ENCODE measurements at regions not wholly inside any gene's neighbourhood (a gene's known extent, or its start where the extent isn't known, plus 50 kb on each side); places are given as distances from the start of the nearest gene placed in this dataset.
"Not testable (repeated sequence)": the region's sequence is repeated elsewhere in the genome, so short reads cannot be mapped to it uniquely, and the experiment has no call there.

DNA sequence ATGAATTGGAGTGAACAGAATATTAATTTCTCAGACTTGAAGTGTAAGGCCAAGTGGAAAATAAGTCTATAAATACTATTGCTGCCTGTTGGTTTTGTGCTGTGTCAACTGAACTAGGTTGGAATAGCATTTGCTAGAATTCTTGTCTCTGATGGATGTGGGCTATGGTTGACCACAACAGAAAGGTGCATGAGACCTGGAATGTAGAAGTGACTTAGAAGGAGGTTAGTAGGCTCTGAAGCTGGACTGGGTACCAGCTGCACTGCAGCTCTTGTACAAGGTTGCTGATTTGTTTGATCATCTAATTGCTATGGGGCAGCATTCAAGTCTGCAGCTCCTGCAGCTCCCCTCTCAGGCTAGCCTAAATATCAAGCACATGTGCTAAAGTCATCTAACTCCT lies 479.0 kb upstream of the NRSN1 start:
- DNase-seq: no peak
- no peaks in the 10 kb centered on the region for H3K27me3 Mint-ChIP-seq

GRCh38 chr6:23650676-23651075 lies 475.3 kb upstream of the NRSN1 start:
- H3K4me1 Mint-ChIP-seq: no peaks in the 10 kb centered on the region
- no peaks in the 10 kb centered on the region for H3K27me3 Mint-ChIP-seq
- no peak overlapping the region for H3K4me3 Mint-ChIP-seq
- H3K36me3 Mint-ChIP-seq: no peaks in the 10 kb centered on the region
- H3K27ac Mint-ChIP-seq: no peak overlapping the region
- DNase-seq: no peak
- no peaks in the 10 kb centered on the region for H3K9me3 Mint-ChIP-seq

More for the DNA sequence above, 479.0 kb upstream of the NRSN1 start:
- H3K9me3 Mint-ChIP-seq: no peaks in the 10 kb centered on the region
- H3K36me3 Mint-ChIP-seq: no peaks in the 10 kb centered on the region
- H3K4me3 Mint-ChIP-seq: no peak overlapping the region
- no peak overlapping the region for H3K27ac Mint-ChIP-seq
- H3K4me1 Mint-ChIP-seq: no peaks in the 10 kb centered on the region

- H3K36me3 Mint-ChIP-seq: no peaks in the 10 kb centered on the region
- no peaks in the 10 kb centered on the region for H3K27me3 Mint-ChIP-seq
- no peak overlapping the region for H3K4me3 Mint-ChIP-seq
- no peak for DNase-seq
- peaks cover under 1% of the 10 kb centered on the region for H3K9me3 Mint-ChIP-seq
- H3K27ac Mint-ChIP-seq: no peak overlapping the region
- H3K4me1 Mint-ChIP-seq: no peaks in the 10 kb centered on the region
Measured at GRCh38 chr6:23654745-23655144, 471.3 kb upstream of the NRSN1 start.

- H3K4me1 Mint-ChIP-seq: no peaks in the 10 kb centered on the region
- H3K27ac Mint-ChIP-seq: no peak overlapping the region
- no peak overlapping the region for H3K4me3 Mint-ChIP-seq
- DNase-seq: no peak
- H3K36me3 Mint-ChIP-seq: no peaks in the 10 kb centered on the region
- H3K27me3 Mint-ChIP-seq: no peaks in the 10 kb centered on the region
- peaks cover 2% of the 10 kb centered on the region for H3K9me3 Mint-ChIP-seq
Measured at GRCh38 chr6:23655525-23655924, 470.5 kb upstream of the NRSN1 start.

DNA sequence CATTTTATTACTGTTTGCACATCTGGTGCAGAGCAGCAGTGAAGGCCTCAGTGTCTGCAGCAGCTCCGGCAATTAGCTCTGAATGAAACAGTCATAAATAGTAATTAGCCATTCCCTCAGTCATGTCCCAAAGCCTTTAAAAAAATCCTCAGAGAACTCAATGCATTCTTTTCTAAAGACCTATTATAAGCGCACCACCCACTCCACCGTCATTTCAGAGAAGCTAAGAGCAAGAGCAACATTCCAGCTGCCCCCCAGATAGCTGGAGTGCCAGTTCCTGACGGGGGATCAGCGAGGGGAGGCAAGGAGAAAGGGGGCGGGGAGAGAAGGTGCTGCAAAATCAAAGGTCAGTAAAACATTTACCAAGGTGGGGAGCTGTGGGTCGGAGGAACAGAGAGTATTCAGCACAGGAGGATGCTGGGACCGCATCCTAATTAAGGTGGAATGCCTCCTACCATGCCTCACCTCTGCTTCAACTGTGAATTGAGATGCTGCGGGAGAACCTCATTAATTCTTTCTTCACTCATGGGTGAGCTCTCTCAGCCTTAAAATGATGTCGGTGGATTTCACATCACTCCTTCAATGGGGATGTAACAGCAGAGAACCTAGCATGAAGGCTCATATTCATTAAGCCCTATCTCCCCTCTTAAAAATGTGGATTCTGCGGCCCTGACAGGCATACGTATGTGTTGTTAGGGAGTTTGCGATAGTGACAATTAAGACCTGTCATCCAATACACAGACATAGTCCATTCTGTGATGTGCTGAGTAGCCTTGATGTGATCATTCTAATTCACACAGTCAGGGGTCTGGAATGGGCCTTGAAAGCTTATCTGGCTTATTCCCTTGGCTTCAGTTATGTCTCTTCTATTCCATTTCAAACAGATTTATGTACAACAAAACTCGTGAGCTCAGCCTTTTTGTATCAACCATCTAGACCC lies 469.5 kb upstream of the NRSN1 start:
- no peak for DNase-seq
- H3K9me3 Mint-ChIP-seq: peaks cover 2% of the 10 kb centered on the region
- H3K4me1 Mint-ChIP-seq: no peaks in the 10 kb centered on the region
- H3K36me3 Mint-ChIP-seq: no peaks in the 10 kb centered on the region
- no peak overlapping the region for H3K4me3 Mint-ChIP-seq
- no peaks in the 10 kb centered on the region for H3K27me3 Mint-ChIP-seq
- no peak overlapping the region for H3K27ac Mint-ChIP-seq

DNA sequence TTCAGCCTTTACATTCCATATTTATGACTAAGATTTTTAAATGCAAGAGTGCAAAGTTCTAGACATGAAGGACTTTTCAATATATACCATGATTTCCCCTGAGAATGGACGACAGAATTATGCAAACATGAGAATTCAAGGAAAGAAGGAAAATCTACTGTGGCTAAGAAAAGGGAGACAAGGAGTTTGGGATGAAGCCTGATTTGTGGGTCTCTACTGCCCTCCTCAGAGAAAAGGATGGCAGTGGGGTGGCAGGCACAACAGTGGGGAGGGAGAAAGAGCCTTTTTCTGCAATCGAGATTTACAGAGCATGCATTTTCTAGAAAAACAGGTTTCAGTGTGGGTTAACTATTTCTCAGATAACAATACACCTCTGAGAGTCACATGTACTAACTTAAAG lies 466.9 kb upstream of the NRSN1 start:
- no peak overlapping the region for H3K4me3 Mint-ChIP-seq
- no peak overlapping the region for H3K27ac Mint-ChIP-seq

GRCh38 chr6:23661549-23661948 lies 464.5 kb upstream of the NRSN1 start:
- Mint-ChIP-seq H3K4me3 (no peak overlapping the region), H3K9me3 (peaks cover 2% of the 10 kb centered on the region)

More for the DNA sequence above, 466.9 kb upstream of the NRSN1 start:
- Mint-ChIP-seq H3K4me1 (no peaks in the 10 kb centered on the region), H3K36me3 (no peaks in the 10 kb centered on the region), H3K27me3 (no peaks in the 10 kb centered on the region), H3K9me3 (peaks cover 2% of the 10 kb centered on the region)
- DNase-seq: no peak

DNA sequence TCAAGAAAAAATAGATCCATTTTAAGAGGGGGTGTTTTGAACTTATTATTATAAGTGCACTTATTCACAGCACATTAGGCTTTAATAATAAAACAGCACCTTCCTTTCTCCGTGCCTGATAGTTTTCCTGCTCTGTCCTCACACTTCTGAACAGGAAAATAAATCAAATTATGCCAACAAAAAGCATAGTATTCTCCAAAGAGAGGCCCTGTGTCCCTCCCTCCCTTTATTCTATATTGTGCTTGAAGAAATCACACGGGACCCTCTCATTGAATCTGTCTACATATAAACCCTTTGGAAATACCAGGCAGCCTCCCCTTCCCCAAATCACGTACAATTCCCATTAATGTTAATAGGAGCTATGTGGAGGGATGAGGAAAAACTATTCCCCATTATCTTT lies 462.9 kb upstream of the NRSN1 start:
- Mint-ChIP-seq H3K4me1 (no peaks in the 10 kb centered on the region), H3K27ac (no peak overlapping the region), H3K27me3 (no peaks in the 10 kb centered on the region), H3K9me3 (peaks cover 7% of the 10 kb centered on the region), H3K4me3 (no peak overlapping the region), H3K36me3 (no peaks in the 10 kb centered on the region)
- DNase-seq: no peak

More at GRCh38 chr6:23661549-23661948, 464.5 kb upstream of the NRSN1 start:
- Mint-ChIP-seq H3K36me3 (no peaks in the 10 kb centered on the region), H3K27ac (no peak overlapping the region), H3K27me3 (no peaks in the 10 kb centered on the region), H3K4me1 (no peaks in the 10 kb centered on the region)
- DNase-seq: no peak

DNA sequence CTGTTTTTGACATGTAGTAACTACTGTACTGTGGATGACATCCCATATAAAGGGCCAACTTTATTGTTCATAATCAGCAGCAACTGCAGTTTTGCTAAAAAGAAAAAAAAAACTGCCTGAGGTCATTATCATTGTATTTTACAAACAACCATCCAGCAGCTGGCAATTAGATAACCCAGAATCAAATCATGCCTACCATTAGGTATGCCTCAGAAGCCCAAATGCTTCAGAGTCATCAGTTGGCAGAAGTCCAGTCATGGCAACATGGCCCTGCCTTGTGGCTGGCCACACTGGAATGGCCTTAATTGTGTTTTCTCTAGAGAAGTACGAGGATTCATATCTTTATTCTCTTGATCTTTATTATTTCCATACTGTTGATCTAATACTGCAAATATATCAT lies 462.4 kb upstream of the NRSN1 start:
- H3K9me3 Mint-ChIP-seq: peaks cover 7% of the 10 kb centered on the region
- H3K4me3 Mint-ChIP-seq: no peak overlapping the region
- H3K4me1 Mint-ChIP-seq: no peaks in the 10 kb centered on the region
- no peaks in the 10 kb centered on the region for H3K36me3 Mint-ChIP-seq
- H3K27me3 Mint-ChIP-seq: no peaks in the 10 kb centered on the region
- no peak for DNase-seq
- no peak overlapping the region for H3K27ac Mint-ChIP-seq

GRCh38 chr6:23665911-23666310 lies 460.1 kb upstream of the NRSN1 start:
- H3K4me3 Mint-ChIP-seq, H3K27me3 Mint-ChIP-seq, H3K27ac Mint-ChIP-seq, H3K4me1 Mint-ChIP-seq, DNase-seq, H3K36me3 Mint-ChIP-seq: not testable (repeated sequence)
- peaks cover 15% of the 10 kb centered on the region for H3K9me3 Mint-ChIP-seq

DNA sequence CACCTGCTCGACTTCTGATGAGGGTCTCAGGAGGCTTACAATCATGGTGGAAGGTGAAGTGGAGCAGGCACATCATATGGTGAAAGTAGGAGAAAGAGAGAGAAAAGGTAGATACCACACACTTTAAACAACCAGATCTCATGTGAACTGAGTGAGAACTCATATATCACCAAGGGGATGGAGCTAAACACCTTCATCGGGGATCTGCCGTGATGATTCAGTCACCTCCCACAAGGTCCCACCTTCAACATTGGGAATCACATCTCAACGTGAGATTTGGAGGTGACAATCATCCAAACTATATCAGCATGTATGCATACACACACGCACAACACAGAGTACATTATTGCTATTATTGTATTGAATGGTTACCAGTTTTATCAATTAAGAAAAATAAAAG lies 453.3 kb upstream of the NRSN1 start:
- peaks cover 3% of the 10 kb centered on the region for H3K36me3 Mint-ChIP-seq
- H3K27ac Mint-ChIP-seq: no peak overlapping the region
- peaks cover 38% of the 10 kb centered on the region for H3K9me3 Mint-ChIP-seq
- no peaks in the 10 kb centered on the region for H3K27me3 Mint-ChIP-seq
- H3K4me1 Mint-ChIP-seq: no peaks in the 10 kb centered on the region
- H3K4me3 Mint-ChIP-seq: no peak overlapping the region
- no peak for DNase-seq

DNA sequence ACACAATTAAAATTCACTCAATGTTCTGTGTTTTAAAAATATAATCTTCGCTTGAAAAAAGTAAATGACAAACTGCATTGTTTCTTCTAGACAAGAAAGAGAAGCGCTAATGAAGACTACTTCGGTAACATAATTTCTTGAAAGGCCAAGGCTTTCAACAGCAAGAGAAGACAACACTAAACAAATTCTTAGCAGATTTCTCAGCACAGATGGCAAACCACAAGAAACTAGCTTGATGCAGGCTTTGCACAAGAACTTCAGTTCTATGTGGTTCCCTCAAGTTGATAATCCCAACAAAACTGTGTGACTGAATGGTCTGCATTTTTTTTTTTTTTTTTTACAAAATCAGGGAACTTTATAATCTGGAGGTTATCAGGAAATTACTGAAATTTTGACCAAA lies 447.4 kb upstream of the NRSN1 start:
- no peaks in the 10 kb centered on the region for H3K27me3 Mint-ChIP-seq
- H3K9me3 Mint-ChIP-seq: peaks cover 9% of the 10 kb centered on the region
- no peak overlapping the region for H3K27ac Mint-ChIP-seq

GRCh38 chr6:23681743-23682142 lies 444.3 kb upstream of the NRSN1 start:
- Mint-ChIP-seq H3K9me3 (no peaks in the 10 kb centered on the region), H3K4me3 (no peak overlapping the region), H3K4me1 (no peaks in the 10 kb centered on the region), H3K36me3 (no peaks in the 10 kb centered on the region), H3K27me3 (no peaks in the 10 kb centered on the region), H3K27ac (no peak overlapping the region)
- DNase-seq: no peak

More for the DNA sequence above, 447.4 kb upstream of the NRSN1 start:
- DNase-seq: no peak
- Mint-ChIP-seq H3K4me1 (no peaks in the 10 kb centered on the region), H3K4me3 (no peak overlapping the region), H3K36me3 (no peaks in the 10 kb centered on the region)

DNA sequence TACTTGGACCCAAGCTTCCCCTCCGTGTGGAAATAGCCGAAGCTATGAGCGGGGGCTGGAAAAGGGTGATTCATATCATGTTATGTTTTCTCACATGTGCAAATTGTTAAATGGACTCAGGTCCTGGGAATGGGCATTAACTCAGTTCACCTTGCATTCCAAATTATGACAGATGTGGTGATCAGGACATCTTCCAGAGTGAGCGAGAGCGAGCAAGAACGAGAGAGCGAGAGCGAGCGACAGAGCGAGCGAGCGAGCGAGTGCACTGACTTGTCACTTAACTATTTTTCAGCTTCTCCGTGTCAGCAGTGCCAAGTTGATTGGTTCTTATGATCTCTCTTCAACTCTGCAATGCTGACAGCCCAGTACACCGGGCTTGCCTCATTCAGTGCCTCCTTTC lies 437.4 kb upstream of the NRSN1 start:
- Mint-ChIP-seq H3K4me1 (no peaks in the 10 kb centered on the region), H3K27ac (no peak overlapping the region), H3K9me3 (peaks cover 1% of the 10 kb centered on the region), H3K27me3 (no peaks in the 10 kb centered on the region), H3K36me3 (no peaks in the 10 kb centered on the region), H3K4me3 (no peak overlapping the region)
- DNase-seq: no peak

DNA sequence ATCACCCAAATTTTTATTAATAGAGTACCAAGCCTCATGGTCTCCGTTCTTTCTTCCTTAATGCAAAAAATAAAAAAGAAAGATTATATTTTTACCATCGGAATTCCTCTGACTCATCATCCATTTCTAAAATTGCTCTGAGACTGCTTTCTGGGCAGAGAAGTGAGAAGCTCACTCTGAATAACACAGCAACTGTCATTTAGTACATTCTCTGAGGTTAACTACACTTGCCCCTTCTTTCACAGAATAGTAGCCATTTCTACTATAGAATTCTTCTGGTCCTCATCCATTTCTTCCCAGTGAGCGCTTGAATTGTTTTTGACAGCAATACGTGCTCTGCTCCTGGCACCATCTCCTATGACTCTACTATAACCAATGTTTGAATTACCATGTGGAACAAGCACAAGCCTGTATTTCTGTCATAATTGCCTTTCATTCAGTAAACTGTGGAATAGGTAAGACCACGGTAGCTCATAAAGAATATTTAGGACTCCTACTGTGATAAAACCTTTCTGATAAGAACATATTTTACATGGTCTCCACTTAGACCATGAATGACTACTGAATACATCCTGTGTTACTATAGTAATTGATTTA lies 435.5 kb upstream of the NRSN1 start:
- H3K4me1 Mint-ChIP-seq: no peaks in the 10 kb centered on the region
- no peaks in the 10 kb centered on the region for H3K36me3 Mint-ChIP-seq

GRCh38 chr6:23692184-23692583 lies 433.8 kb upstream of the NRSN1 start:
- no peak for DNase-seq
- H3K4me3 Mint-ChIP-seq: no peak overlapping the region
- no peaks in the 10 kb centered on the region for H3K36me3 Mint-ChIP-seq
- no peaks in the 10 kb centered on the region for H3K27me3 Mint-ChIP-seq
- H3K4me1 Mint-ChIP-seq: no peaks in the 10 kb centered on the region
- peaks cover 1% of the 10 kb centered on the region for H3K9me3 Mint-ChIP-seq
- H3K27ac Mint-ChIP-seq: no peak overlapping the region

More for the DNA sequence above, 435.5 kb upstream of the NRSN1 start:
- H3K27me3 Mint-ChIP-seq: no peaks in the 10 kb centered on the region
- peaks cover 1% of the 10 kb centered on the region for H3K9me3 Mint-ChIP-seq
- H3K4me3 Mint-ChIP-seq: no peak overlapping the region
- H3K27ac Mint-ChIP-seq: no peak overlapping the region
- no peak for DNase-seq

Data from activated naive CD8-positive, alpha-beta T cell treated with anti-CD3 and anti-CD28 coated beads for 36 hours (primary cell).